GM21367 (cell line): ENCODE measurements at regions not wholly inside any gene's neighbourhood (a gene's known extent, or its start where the extent isn't known, plus 50 kb on each side); places are given as distances from the start of the nearest gene placed in this dataset.

ENCODE experiments used
- ATAC-seq: cut with Tn5 transposase; IDR thresholded peaks from one replicate; pipeline ENCODE4 v1.9.1; 2021; ENCODE audit not compliant: unreplicated experiment

- ATAC-seq: no peak
Measured at GRCh38 chr10:61548364-61548763, 95.2 kb upstream of the TMEM26 start.

GRCh38 chr10:61547297-61547696 lies 94.1 kb upstream of the TMEM26 start:
- no peak for ATAC-seq

GRCh38 chr10:61545170-61545569 lies 92.0 kb upstream of the TMEM26 start:
- no peak for ATAC-seq

GRCh38 chr10:61543831-61544230 lies 90.7 kb upstream of the TMEM26 start:
- ATAC-seq: no peak

GRCh38 chr10:61542596-61542995 lies 89.4 kb upstream of the TMEM26 start:
- ATAC-seq: no peak

GRCh38 chr10:61541960-61542359 lies 88.8 kb upstream of the TMEM26 start:
- ATAC-seq: no peak

- no peak for ATAC-seq
Measured at GRCh38 chr10:61539876-61540275, 86.7 kb upstream of the TMEM26 start.

- ATAC-seq: no peak
Measured at GRCh38 chr10:61529208-61529607, 76.0 kb upstream of the TMEM26 start.

GRCh38 chr10:61503051-61503450 lies 49.9 kb upstream of the TMEM26 start:
- ATAC-seq: no peak
